Activated CD4-positive, CD25-positive, alpha-beta regulatory T cell treated with anti-CD3 and anti-CD28 coated beads, Interleukin-2, amount 50 U/mL, for 16 hours (primary cell): ENCODE measurements at regions not wholly inside any gene's neighbourhood (a gene's known extent, or its start where the extent isn't known, plus 50 kb on each side); places are given as distances from the start of the nearest gene placed in this dataset.
"Not testable (repeated sequence)": the region's sequence is repeated elsewhere in the genome, so short reads cannot be mapped to it uniquely, and the experiment has no call there.

ENCODE experiments used
- DNase-seq: peaks from one replicate; pipeline ENCODE4 v3.0.0-alpha.2; 2020; ENCODE audit warnings: low read depth, low spot score

DNA sequence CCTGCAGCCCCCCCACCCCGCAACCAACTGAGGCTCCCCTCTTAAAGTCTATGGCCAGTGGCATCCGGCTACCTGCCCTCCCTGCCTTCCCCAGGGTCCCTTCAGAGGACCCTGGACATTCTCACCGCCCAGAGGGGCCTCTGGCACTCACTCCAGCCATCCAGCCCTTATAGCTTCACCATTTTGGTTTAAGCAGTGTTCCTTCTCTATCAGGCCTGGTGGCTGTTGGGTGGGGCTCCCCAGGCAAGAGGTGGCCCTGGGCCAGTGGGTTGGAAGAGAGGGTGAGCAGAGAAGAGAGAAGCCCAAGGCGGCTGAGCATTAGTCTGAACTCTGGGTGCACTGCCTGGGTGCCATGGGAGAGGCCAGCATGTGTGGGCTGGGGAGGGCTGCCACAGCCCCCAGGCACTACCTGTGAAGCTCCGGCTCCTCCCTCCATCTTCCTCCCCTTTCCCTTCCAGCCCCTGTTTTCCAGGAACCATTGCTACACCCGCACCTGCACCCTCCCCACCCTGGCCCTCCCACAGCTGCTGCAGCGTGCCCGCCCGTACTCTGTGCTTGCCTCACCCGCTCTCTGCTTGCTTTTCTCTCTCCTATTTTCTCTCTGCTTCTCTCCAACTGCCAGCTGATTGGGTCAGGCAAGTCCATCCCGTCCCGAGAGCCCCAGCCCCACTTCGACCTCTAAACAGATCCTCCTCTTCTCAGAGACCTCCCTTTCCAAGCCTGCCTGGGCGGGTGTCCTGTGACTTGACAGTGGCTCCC lies 168.2 kb downstream of the TBC1D2B start:
- DNase-seq: no peak

DNA sequence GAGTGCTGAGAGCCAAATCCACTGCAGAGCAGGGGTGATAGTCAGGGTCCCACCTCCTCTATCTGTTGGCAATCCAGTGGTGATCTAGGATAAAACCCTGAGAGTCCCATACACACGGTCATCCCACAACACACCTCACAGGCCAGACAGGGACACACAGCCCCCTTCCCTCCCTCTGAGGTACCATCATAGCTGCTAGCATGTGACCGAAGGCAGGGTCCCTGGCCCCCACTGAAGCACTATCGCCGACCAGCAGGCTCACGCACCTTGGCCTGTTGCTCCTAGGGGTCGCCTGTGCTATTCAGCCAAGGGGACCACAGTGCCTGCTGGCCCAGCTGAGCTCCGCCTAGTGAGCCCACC lies 168.8 kb downstream of the TBC1D2B start:
- DNase-seq: not testable (repeated sequence)

- no peak for DNase-seq
These were observed 169.4 kb downstream of the TBC1D2B start for GRCh38 chr15:77907824-77908751.

GRCh38 chr15:77906062-77906990 lies 171.2 kb downstream of the TBC1D2B start:
- DNase-seq: not testable (repeated sequence)

GRCh38 chr15:77905301-77905920 lies 172.1 kb downstream of the TBC1D2B start:
- DNase-seq: no peak

DNA sequence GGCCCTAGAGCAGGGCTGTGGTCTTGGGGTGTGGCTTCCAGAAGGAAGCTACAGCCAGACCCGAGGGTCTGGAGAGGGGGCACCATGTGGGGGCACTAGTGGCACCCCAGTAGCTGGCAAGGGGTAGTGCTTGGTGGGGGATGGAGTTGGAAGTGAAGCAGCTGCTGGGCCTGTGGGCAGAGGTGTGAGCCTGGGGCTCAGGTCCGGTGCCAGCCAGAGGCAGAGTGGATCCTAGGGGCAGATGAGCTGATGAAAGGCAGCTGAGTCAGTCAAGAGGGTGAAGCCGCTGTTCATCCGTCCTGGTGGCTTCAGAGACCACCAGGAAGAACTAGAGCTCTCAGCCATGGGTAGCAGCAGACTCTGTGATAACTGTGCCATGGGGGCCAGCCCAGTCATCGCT lies 172.6 kb downstream of the TBC1D2B start:
- DNase-seq: no peak

- DNase-seq: no peak
These were observed 173.1 kb downstream of the TBC1D2B start for GRCh38 chr15:77904436-77904821.

DNA sequence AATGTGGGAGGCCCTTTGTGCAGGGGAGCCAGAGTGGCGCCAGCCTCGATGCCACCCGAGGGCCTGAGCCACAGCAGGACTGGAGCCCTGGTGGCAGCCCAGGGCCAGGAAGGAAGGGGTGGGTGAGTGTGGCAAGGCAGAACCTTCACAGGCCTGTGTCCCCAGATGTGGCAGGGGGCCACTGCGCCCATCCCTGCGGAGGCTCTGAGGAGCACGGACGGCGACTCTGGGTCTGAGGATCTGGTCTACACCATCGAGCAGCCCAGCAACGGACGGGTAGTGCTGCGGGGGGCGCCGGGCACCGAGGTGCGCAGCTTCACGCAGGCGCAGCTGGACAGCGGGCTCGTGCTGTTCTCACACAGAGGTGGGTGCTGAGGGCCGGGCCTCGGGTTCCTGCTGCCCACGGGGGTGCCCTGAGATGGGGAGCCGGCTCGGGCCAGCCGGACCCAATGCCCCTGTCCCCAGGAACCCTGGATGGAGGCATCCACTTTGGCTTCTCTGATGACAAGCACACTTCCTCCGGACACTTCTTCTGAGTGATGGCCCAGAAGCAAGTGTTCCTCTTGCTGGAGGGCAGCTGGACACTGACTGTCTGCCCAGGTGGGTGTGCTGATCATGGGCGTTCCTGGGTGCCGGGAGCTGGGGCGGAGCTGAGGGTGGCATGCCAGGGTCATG lies 173.6 kb downstream of the TBC1D2B start:
- not testable (repeated sequence) for DNase-seq

DNA sequence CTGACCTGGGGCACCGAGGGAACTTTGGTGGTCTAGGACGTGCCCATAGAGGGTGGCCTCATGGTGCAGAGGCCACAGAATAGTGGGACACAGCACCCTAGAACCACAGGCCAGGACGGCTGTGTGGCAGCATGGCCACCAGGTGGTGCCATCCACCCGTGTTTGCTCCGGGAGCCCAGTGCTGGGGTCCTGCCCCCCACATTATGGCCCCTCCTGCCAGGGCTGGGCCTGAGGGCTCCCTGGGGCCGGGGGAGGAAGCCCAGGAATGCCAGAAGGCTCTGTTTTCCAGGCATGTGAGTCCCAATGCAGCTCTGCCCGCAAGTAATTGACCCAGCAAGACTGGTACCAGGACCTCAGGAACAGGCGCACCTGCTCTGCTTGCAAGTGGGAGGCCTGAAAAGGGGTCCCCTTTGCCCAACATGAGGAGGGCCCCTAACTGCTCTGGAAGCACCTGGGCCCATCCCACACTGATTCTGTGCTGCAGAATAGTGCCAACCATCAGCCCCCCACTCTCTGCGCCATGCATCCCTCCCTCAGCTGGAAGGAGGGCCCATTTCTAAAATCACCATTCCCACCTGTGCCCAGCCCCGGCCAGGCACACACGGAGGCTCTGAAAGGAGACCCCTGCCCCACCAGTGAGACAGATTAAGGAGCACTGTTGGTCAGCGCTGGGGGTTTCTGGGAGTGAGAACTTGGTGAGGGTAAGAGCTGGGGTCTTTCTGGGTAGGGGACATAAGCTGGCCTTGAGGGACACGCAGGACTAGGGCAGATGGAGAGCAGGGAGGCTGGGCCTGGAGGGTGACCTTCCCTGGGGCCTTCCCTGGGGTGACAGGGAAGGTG lies 174.4 kb downstream of the TBC1D2B start:
- not testable (repeated sequence) for DNase-seq

GRCh38 chr15:77901921-77902750 lies 175.4 kb downstream of the TBC1D2B start:
- no peak for DNase-seq

GRCh38 chr15:77901251-77901881 lies 176.1 kb downstream of the TBC1D2B start:
- DNase-seq: no peak

- not testable (repeated sequence) for DNase-seq
These were observed 177.1 kb downstream of the TBC1D2B start for GRCh38 chr15:77900331-77900963.

DNA sequence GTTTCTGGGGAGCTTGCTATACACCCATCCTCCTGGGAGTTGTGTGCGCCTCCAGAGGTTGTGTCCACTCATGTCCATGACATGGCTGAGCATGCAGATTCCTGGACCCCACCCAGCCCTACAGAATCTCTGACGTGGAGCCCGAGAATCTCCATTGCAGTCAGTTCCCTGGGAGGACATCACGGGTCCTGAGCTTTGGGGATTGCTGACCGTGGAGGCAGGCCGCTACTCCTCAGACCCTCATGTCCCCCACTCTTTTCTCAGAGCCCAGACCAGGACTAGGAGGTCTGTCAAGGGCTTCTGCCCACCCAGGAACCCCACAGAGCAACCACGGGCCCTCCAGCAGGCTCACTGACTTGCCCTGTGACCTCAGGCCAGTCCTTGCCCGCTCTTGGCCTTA lies 177.7 kb downstream of the TBC1D2B start:
- DNase-seq: not testable (repeated sequence)

DNA sequence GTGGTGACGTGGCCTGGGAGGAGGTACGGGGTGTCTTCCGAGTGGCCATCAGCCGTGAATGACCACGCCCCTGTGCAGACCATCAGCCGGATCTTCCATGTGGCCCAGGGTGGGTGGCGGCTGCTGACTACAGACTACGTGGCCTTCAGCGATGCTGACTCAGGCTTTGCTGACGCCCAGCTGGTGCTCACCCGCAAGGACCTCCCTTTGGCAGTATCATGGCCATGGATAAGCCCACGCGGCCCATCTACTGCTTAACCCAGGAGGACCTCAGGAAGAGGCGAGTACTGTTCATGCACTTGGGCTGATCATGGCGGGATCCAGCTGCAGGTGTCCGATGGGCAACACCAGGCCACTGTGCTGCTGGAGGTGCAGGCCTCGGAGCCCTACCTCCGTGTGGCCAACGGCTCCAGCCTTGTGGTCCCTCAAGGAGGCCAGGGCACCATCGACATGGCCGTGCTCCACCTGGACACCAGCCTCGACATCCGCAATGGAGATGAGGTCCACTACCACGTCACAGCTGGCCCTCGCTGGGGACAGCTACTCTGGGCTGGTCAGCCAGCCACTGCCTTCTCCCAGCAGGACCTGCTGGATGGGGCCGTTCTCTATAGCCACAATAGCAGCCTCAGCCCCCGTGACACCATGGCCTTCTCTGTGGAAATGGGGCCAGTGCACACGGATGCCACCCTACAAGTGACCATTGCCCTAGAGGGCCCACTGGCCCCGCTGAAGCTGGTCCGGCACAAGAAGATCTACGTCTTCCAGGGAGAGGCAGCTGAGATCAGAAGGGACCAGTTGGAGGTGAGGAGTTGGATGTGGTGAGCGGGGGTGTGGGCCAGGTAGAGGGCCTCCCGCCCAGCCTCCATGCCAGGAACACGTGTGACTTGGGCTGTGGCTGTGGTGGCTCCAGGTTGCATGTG lies 178.4 kb downstream of the TBC1D2B start:
- no peak for DNase-seq

DNA sequence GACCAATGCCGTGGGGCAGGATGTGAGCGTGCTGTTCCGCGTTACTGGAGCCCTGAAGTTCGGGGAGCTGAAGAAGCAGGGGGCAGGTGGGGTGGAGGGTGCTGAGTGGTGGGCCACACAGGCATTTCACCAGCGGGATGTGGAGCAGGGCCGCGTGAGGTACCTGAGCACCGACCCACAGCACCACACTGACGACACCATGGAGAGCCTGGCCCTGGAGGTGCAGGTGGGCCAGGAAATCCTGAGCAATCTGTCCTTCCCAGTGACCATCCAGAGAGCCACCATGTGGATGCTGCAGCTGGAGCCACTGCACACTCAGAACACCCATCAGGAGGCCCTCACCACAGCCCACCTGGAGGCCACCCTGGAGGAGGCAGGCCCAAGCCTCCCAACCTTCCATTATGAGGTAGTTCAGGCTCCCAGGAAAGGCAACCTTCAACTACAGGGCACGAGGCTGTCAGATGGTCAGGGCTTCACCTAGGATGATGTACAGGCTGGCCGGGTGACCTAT lies 179.6 kb downstream of the TBC1D2B start:
- DNase-seq: no peak

GRCh38 chr15:77897113-77897895 lies 180.2 kb downstream of the TBC1D2B start:
- not testable (repeated sequence) for DNase-seq
